A673 (cell line): ENCODE measurements at regions not wholly inside any gene's neighbourhood (a gene's known extent, or its start where the extent isn't known, plus 50 kb on each side); places are given as distances from the start of the nearest gene placed in this dataset.

ENCODE experiments used
- BruUV-seq: library from RNA; stranded (reverse); fragments of 400-500 nt; replicated peaks from 2 replicates; lab custom pipeline; 2021; lab: Mats Ljungman, UMichigan
- CTCF ChIA-PET: fragments of 300-600 bp; sonication (Branson Sonifier 250); formaldehyde crosslinking; loops from one replicate; lab custom pipeline; 2022; ENCODE audit warnings: antibody characterized with exemption; lab: Charles Lee
- POLR2A ChIA-PET: fragments of 300-600 bp; sonication (Branson Sonifier 250); formaldehyde crosslinking; loops from one replicate; lab custom pipeline; 2022; ENCODE audit warnings: antibody characterized with exemption; ENCODE audit not compliant: low non-redundant PET; lab: Charles Lee
- DNase-seq: peaks from one replicate; pipeline ENCODE4 v3.0.0-alpha.2; 2015; ENCODE audit warnings: low spot score
- H3K27ac ChIP-seq: fragments of 200-600 bp; sonication (generic); 2 replicates; pipeline ENCODE4 v1.5.1; 2016; ENCODE audit warnings: mixed run types, low read depth, mild to moderate bottlenecking, mixed read lengths, antibody characterized with exemption, low read length; ENCODE audit not compliant: poor library complexity, severe bottlenecking
- H3K27me3 ChIP-seq: fragments of 200-600 bp; sonication (generic); replicated peaks from 2 replicates; pipeline ENCODE4 v1.6.1; 2017; ENCODE audit warnings: mixed run types, low read depth, mild to moderate bottlenecking, mixed read lengths, antibody characterized with exemption, low read length; ENCODE audit not compliant: insufficient read depth, poor library complexity
- H3K36me3 ChIP-seq: fragments of 200-600 bp; sonication (generic); 2 replicates; pipeline ENCODE4 v1.6.1; 2016; ENCODE audit warnings: mixed run types, mild to moderate bottlenecking, mixed read lengths, antibody characterized with exemption, low read length; ENCODE audit not compliant: insufficient read depth, poor library complexity, severe bottlenecking
- H3K4me1 ChIP-seq: fragments of 200-600 bp; sonication (generic); 2 replicates; pipeline ENCODE4 v1.6.1; 2017; ENCODE audit warnings: mixed run types, mild to moderate bottlenecking, mixed read lengths, antibody characterized with exemption, low read length; ENCODE audit not compliant: insufficient read depth, poor library complexity, severe bottlenecking
- H3K4me3 ChIP-seq: fragments of 200-600 bp; sonication (generic); 2 replicates; pipeline ENCODE4 v1.5.1; 2016; ENCODE audit warnings: low read depth, mixed run types, mild to moderate bottlenecking, mixed read lengths, low read length; ENCODE audit not compliant: poor library complexity, severe bottlenecking
- H3K9me3 ChIP-seq: fragments of 200-600 bp; sonication (generic); 2 replicates; pipeline ENCODE4 v1.6.1; 2016; ENCODE audit warnings: mixed run types, low read depth, mild to moderate bottlenecking, mixed read lengths, antibody characterized with exemption, low read length; ENCODE audit not compliant: poor library complexity, severe bottlenecking
- CTCF ChIP-seq: fragments of 300-800, 200-600 bp; sonication (generic); conservative IDR thresholded peaks from 2 replicates; pipeline ENCODE4 v1.5.1; 2017; ENCODE audit warnings: low read depth, mild to moderate bottlenecking, antibody characterized with exemption, low read length, moderate library complexity, mixed read lengths
- EZH2 ChIP-seq: fragments of 200-600 bp; sonication (generic); IDR thresholded peaks from 2 replicates; pipeline ENCODE4 v1.6.1; 2017; ENCODE audit warnings: borderline replicate concordance, low read depth, mild to moderate bottlenecking, mixed read lengths, antibody characterized with exemption, low read length; ENCODE audit not compliant: poor library complexity, severe bottlenecking
- intact Hi-C: fragments of 100-400 bp; cut with micrococcal nuclease; formaldehyde crosslinking; loops from one replicate; pipeline ENCODE4 v1.10.0; 2022; ENCODE audit not compliant: unreplicated experiment

DNA sequence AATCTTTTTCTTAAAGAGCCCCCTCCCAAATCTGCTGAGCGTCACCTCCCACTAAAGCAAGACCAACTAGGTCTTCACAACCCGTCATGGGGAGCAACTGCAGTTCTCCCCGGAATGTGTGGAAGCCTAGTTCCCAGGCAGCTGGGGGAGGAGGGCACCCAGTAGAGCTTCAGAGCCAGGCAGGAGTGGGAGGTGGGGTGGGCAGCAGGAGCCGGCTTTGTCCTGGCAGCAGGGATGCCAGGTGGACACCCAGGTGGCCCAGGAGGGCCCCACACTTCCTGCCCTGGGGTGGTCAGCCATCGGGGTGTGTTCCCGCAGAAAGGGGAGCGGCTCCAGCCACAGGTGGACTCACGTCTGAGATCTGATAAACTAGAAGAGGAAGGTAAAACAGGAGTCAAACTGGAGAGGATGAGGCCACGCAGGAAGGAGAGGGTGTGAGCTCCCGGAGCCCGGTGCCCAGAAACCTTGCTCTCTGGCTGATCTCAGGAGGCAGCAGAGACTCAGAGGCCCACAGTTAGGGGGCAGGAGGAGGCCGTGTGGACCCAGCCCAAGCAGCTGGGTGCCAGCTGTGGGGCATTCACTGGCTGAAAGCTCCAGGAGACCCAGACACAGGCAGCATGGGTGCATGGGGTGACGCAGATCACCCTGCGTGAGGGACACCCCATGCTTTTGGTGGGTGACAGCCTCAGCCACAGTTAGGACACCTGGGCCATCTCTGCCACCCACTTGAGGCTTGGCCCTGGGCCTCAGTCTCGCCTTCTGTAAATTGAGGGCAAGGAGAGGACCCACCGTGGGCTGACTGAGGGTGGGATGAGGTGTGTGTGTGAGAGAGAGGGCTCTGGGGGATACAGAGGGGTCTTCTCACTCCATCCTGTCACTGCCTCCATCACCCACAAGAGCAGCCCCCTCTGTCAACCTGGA is 260.8 kb upstream of the TNRC6C start:
- POLR2A ChIA-PET = interaction anchor here (0.5 kb wide), 1 partner anchor 30 kb away, joined by 4 read pairs; no protein-coding TSS in a partner anchor
- no peak overlapping the region for H3K27ac ChIP-seq
- TF ChIP-seq EZH2 (no peak), CTCF (no peak)
- H3K4me3 ChIP-seq = no peak overlapping the region
- no TSS peak for BruUV-seq
- no peak for DNase-seq
- H3K4me1 ChIP-seq = peaks cover 6% of the 10 kb centered on the region
- CTCF ChIA-PET = no interaction called here
- no peaks in the 10 kb centered on the region for H3K36me3 ChIP-seq
- no peaks in the 10 kb centered on the region for H3K9me3 ChIP-seq
- peaks cover 13% of the 10 kb centered on the region for H3K27me3 ChIP-seq
- intact Hi-C loops = no loop called here

GRCh38 chr17:77698903-77699623 is 259.4 kb upstream of the TNRC6C start:
- intact Hi-C loops = no loop called here
- H3K27ac ChIP-seq = no peak overlapping the region

More at GRCh38 chr17:77698903-77699623, 259.4 kb upstream of the TNRC6C start:
- Histone ChIP-seq H3K4me3 (no peak overlapping the region), H3K27me3 (peaks cover 13% of the 10 kb centered on the region), H3K36me3 (no peaks in the 10 kb centered on the region), H3K4me1 (peaks cover 6% of the 10 kb centered on the region), H3K9me3 (peaks cover 6% of the 10 kb centered on the region)
- POLR2A ChIA-PET = no interaction called here
- CTCF ChIA-PET = no interaction called here
- TF ChIP-seq EZH2 (no peak), CTCF (no peak)
- BruUV-seq = no TSS peak
- no peak for DNase-seq
